ENCODE measurements at regions not wholly inside any gene's neighbourhood (a gene's known extent, or its start where the extent isn't known, plus 50 kb on each side); places are given as distances from the start of the nearest gene placed in this dataset.
A peak's percentile ranks its signal among the peaks of the same experiment; 100 is the strongest.

DNA sequence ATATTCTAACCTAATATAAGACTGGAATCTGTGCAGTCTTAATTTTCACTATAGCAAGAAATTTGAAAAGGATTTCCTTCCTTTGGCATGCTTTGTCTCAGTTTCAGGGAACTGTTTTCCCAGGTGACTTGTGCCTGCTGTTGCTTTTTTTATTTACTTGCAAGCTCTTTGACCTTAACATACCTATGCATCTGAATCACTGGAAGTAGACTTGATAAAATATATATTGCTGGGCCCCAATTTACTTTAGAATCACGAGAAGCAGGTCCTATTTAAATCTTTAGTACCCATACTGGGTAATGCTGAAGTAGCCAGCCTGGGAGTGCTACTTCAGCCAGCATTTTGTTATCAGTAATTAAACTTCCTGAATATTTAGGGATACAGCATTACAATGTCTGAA is 257.9 kb upstream of the ALCAM start:
- 7% methylated on average over 1 of the region's 1 CpG for WGBS (ENCODE audit: missing lambda C conversion rate)
- no peak overlapping the region for H3K4me2 ChIP-seq

DNA sequence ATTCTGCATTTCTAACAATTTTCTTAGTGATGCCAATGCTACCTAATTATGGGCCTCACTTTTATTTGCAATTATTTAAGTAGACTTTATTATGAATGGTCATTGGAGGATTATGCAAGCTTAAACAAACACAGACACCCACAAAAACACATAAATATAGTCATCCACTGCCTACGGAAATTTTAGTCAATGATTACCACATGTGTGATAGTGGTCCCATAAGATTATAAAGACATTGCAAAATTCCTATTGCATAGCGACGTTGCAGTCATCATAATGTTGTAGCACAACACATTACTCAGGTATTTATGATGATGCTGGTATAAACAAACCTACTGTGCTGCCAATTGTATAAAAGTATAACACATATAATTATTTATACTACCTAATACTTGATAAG is 247.8 kb upstream of the ALCAM start:
- Histone ChIP-seq H3K4me3 (no peak overlapping the region), H3K4me1 (peaks cover 12% of the 10 kb centered on the region; the same call in 2 of the 3 replicates), H3K27ac (no peak overlapping the region), H3K4me2 (peak overlapping the region; percentile 32), H3K9me3 (no peaks in the 10 kb centered on the region)
- ATAC-seq (peak; percentile 52 to 59; a peak in 3 of 6 replicates), DNase-seq (ENCODE audit: low read depth in 1 of 2, low spot score in 1 of 2) (peak; percentile 9 to 66), FAIRE-seq (no peak)
- WGBS (ENCODE audit: missing lambda C conversion rate) = 1% methylated on average over 3 of the region's 3 CpGs
- POLR2A ChIA-PET = no interaction called here
- no peak for TF ChIP-seq HOXB5 (CRISPR knock-in tag; IDR thresholded peaks at IDR 0.05)
- TF ChIP-seq, protein P1, sequence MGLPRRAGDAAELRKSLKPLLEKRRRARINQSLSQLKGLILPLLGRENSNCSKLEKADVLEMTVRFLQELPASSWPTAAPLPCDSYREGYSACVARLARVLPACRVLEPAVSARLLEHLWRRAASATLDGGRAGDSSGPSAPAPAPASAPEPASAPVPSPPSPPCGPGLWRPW (IDR thresholded peaks at IDR 0.05) = peak; percentile 42; the same call in 1 of the 2 replicates
- TF ChIP-seq EP300 (IDR thresholded peaks at IDR 0.05) = no peak; a peak in 1 of 5 replicates
- TF ChIP-seq FOSL2 (IDR thresholded peaks at IDR 0.05) = no peak
- TF ChIP-seq FOSL2 (CRISPR knock-in tag; IDR thresholded peaks at IDR 0.05) = peak; percentile 84
- TF ChIP-seq GATA3 (IDR thresholded peaks at IDR 0.05; ENCODE audit: borderline replicate concordance) = no peak; the same call in 1 of the 2 replicates
- TF ChIP-seq EHMT2 (IDR thresholded peaks at IDR 0.05; ENCODE audit: low read depth) = no peak
- TF ChIP-seq JUNB (IDR thresholded peaks at IDR 0.05) = peak; percentile 63
- peak; percentile 82 to 88 for TF ChIP-seq CEBPB (IDR thresholded peaks at IDR 0.05)
- CTCF ChIA-PET = no interaction called here

More for the DNA sequence above, 257.9 kb upstream of the ALCAM start:
- Histone ChIP-seq H3K4me3 (no peak overlapping the region), H3K4me1 (no peaks in the 10 kb centered on the region), H3K9me3 (peaks cover 6% of the 10 kb centered on the region), H3K27ac (no peak overlapping the region)
- FAIRE-seq (no peak), ATAC-seq (no peak), DNase-seq (ENCODE audit: low read depth in 1 of 2, low spot score in 1 of 2) (no peak)
- no peak for TF ChIP-seq HDAC2 (IDR thresholded peaks at IDR 0.05)
- no peak for TF ChIP-seq EHF (CRISPR knock-in tag; IDR thresholded peaks at IDR 0.05)
- TF ChIP-seq, protein P2, sequence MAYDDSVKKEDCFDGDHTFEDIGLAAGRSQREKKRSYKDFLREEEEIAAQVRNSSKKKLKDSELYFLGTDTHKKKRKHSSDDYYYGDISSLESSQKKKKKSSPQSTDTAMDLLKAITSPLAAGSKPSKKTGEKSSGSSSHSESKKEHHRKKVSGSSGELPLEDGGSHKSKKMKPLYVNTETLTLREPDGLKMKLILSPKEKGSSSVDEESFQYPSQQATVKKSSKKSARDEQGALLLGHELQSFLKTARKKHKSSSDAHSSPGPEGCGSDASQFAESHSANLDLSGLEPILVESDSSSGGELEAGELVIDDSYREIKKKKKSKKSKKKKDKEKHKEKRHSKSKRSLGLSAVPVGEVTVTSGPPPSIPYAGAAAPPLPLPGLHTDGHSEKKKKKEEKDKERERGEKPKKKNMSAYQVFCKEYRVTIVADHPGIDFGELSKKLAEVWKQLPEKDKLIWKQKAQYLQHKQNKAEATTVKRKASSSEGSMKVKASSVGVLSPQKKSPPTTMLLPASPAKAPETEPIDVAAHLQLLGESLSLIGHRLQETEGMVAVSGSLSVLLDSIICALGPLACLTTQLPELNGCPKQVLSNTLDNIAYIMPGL (CRISPR knock-in tag; IDR thresholded peaks at IDR 0.05; ENCODE audit: borderline replicate concordance) = no peak
- no peak for TF ChIP-seq ESRRA (IDR thresholded peaks at IDR 0.05; ENCODE audit: borderline replicate concordance, low read length)
- no peak for TF ChIP-seq BHLHE40 (IDR thresholded peaks at IDR 0.05; ENCODE audit: low read depth, low read length)
- CTCF ChIA-PET = no interaction called here
- POLR2A ChIA-PET = no interaction called here

DNA sequence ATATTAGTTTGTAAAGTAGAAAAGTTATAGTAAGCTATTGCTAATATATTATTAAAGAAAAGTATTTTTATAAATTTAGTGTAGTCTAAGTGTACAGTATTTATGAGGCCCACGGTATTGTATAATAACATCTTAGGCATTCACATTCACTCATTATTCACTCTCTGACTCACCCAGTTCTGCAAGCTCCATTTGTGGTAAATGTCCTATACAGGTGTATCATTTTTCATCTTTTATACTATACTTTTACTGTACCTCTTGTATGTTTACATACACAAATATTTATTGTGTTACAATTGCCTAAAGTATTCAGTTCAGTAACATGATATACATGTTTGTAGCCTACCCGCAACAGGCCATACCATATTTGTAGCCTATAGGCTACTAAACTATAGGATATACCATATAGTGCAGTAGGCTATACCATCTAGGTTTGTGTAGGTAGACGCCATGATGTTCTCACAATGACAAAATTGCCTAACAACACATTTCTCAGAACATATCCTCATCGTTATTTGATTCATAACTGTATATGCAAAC is 246.8 kb upstream of the ALCAM start:
- no peak for FAIRE-seq
- no peak for DNase-seq (ENCODE audit: low read depth in 1 of 2, low spot score in 1 of 2)
- no peak for ATAC-seq
- ChIA-PET POLR2A (no interaction called here), CTCF (interaction anchor here (0.6 kb wide), 1 partner anchor 408 kb away, joined by 3 read pairs; no protein-coding TSS in a partner anchor)
- Histone ChIP-seq H3K27ac (no peak overlapping the region), H3K9me3 (no peaks in the 10 kb centered on the region), H3K4me1 (peaks cover 12% of the 10 kb centered on the region; the same call in 2 of the 3 replicates), H3K4me3 (no peak overlapping the region), H3K4me2 (no peak overlapping the region)
- 69% methylated on average over 4 of the region's 4 CpGs for WGBS (ENCODE audit: missing lambda C conversion rate)
- TF ChIP-seq FOSB (CRISPR knock-in tag; IDR thresholded peaks at IDR 0.05) (no peak), POLR2AphosphoS2 (conservative IDR thresholded peaks at IDR 0.05; ENCODE audit: low read length) (no peak), HOXA7 (CRISPR knock-in tag; IDR thresholded peaks at IDR 0.05) (no peak), HEYL (CRISPR knock-in tag; IDR thresholded peaks at IDR 0.05) (no peak), MAFK (IDR thresholded peaks at IDR 0.05; ENCODE audit: partially characterized antibody) (no peak), EHF (CRISPR knock-in tag; IDR thresholded peaks at IDR 0.05) (no peak), JUN (IDR thresholded peaks at IDR 0.05) (no peak), RCOR1 (IDR thresholded peaks at IDR 0.05; ENCODE audit: low read depth, low read length) (no peak), TP53 (CRISPR knock-in tag; IDR thresholded peaks at IDR 0.05) (no peak), KDM1A (IDR thresholded peaks at IDR 0.05; ENCODE audit: low read depth) (no peak), JUNB (IDR thresholded peaks at IDR 0.05) (no peak), ESRRA (IDR thresholded peaks at IDR 0.05; ENCODE audit: borderline replicate concordance, low read length) (no peak), ZNF302 (CRISPR knock-in tag; IDR thresholded peaks at IDR 0.05) (no peak), NFE2L2 (conservative IDR thresholded peaks at IDR 0.05; ENCODE audit: low read length) (no peak)
- TF ChIP-seq, protein P3, sequence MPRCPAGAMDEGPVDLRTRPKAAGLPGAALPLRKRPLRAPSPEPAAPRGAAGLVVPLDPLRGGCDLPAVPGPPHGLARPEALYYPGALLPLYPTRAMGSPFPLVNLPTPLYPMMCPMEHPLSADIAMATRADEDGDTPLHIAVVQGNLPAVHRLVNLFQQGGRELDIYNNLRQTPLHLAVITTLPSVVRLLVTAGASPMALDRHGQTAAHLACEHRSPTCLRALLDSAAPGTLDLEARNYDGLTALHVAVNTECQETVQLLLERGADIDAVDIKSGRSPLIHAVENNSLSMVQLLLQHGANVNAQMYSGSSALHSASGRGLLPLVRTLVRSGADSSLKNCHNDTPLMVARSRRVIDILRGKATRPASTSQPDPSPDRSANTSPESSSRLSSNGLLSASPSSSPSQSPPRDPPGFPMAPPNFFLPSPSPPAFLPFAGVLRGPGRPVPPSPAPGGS (IDR thresholded peaks at IDR 0.05) = no peak

Measured in A549 (cell line).